H9 (cell line): ENCODE measurements at regions not wholly inside any gene's neighbourhood (a gene's known extent, or its start where the extent isn't known, plus 50 kb on each side); places are given as distances from the start of the nearest gene placed in this dataset.

Experiments
- DNase-seq: peaks from one replicate; pipeline ENCODE4 v3.0.0-alpha.2; 2017
- H2AFZ ChIP-seq: one replicate; pipeline ENCODE4 v1.6.1; 2013; ENCODE audit warnings: mild to moderate bottlenecking, low read length, control low read depth, moderate library complexity
- H2AK5ac ChIP-seq: 2 replicates; pipeline ENCODE4 v1.6.1; 2013; ENCODE audit warnings: low read length, control low read depth, mixed read lengths; ENCODE audit not compliant: insufficient read length
- H2BK120ac ChIP-seq: one replicate; pipeline ENCODE4 v1.6.1; 2013; ENCODE audit warnings: low read depth, mild to moderate bottlenecking, low read length, control low read depth, inconsistent platforms; ENCODE audit not compliant: poor library complexity, severe bottlenecking
- H2BK12ac ChIP-seq: 2 replicates; pipeline ENCODE4 v1.6.1; 2013; ENCODE audit warnings: low read length, control low read depth, mixed read lengths, low read depth; ENCODE audit not compliant: insufficient read length
- H2BK15ac ChIP-seq: 2 replicates; pipeline ENCODE4 v1.6.1; 2013; ENCODE audit warnings: low read depth, low read length, control low read depth
- H2BK20ac ChIP-seq: one replicate; pipeline ENCODE4 v1.6.1; 2013; ENCODE audit warnings: low read depth, mild to moderate bottlenecking, low read length, control low read depth, inconsistent platforms; ENCODE audit not compliant: poor library complexity, severe bottlenecking
- H2BK5ac ChIP-seq: 2 replicates; pipeline ENCODE4 v1.6.1; 2013; ENCODE audit warnings: low read length, control low read depth, mixed read lengths; ENCODE audit not compliant: insufficient read length
- H3K14ac ChIP-seq: 2 replicates; pipeline ENCODE4 v1.6.1; 2013; ENCODE audit warnings: low read length, control low read depth; ENCODE audit not compliant: insufficient read depth
- H3K18ac ChIP-seq: 2 replicates; pipeline ENCODE4 v1.6.1; 2013; ENCODE audit warnings: low read depth, mild to moderate bottlenecking, mixed read lengths, low read length, control low read depth; ENCODE audit not compliant: insufficient read length
- H3K23ac ChIP-seq: 2 replicates; pipeline ENCODE4 v1.6.1; 2013; ENCODE audit warnings: low read length, control low read depth, mixed read lengths, low read depth; ENCODE audit not compliant: insufficient read length
- H3K23me2 ChIP-seq: 2 replicates; pipeline ENCODE4 v1.6.1; 2013; ENCODE audit warnings: low read depth, mild to moderate bottlenecking, mixed read lengths, low read length, control low read depth; ENCODE audit not compliant: insufficient read length, poor library complexity, severe bottlenecking
- H3K27ac ChIP-seq: 2 replicates; pipeline ENCODE4 v1.5.1; 2013; ENCODE audit warnings: low read length, control low read depth, mixed read lengths, low read depth; ENCODE audit not compliant: insufficient read length
- H3K27me3 ChIP-seq: 2 replicates; pipeline ENCODE4 v1.6.1; 2013; ENCODE audit warnings: low read length, control low read depth, inconsistent platforms; ENCODE audit not compliant: insufficient read depth
- H3K4ac ChIP-seq: 2 replicates; pipeline ENCODE4 v1.6.1; 2013; ENCODE audit warnings: low read depth, mild to moderate bottlenecking, control low read depth, inconsistent platforms, low read length, moderate library complexity
- H3K4me1 ChIP-seq: 2 replicates; pipeline ENCODE4 v1.6.1; 2013; ENCODE audit warnings: low read length, control low read depth, inconsistent platforms; ENCODE audit not compliant: insufficient read depth
- H3K4me2 ChIP-seq: 2 replicates; pipeline ENCODE4 v1.6.1; 2013; ENCODE audit warnings: low read length, control low read depth, mixed read lengths; ENCODE audit not compliant: insufficient read length, insufficient read depth
- H3K56ac ChIP-seq: 2 replicates; pipeline ENCODE4 v1.6.1; 2013; ENCODE audit warnings: low read depth, mild to moderate bottlenecking, mixed read lengths, low read length, control low read depth; ENCODE audit not compliant: insufficient read length
- H3K79me1 ChIP-seq: 2 replicates; pipeline ENCODE4 v1.6.1; 2013; ENCODE audit warnings: low read depth, mild to moderate bottlenecking, moderate library complexity, low read length, control low read depth, inconsistent platforms; ENCODE audit not compliant: insufficient read depth, poor library complexity, severe bottlenecking
- H3K79me2 ChIP-seq: 2 replicates; pipeline ENCODE4 v1.6.1; 2013; ENCODE audit warnings: low read length, control low read depth, inconsistent platforms; ENCODE audit not compliant: insufficient read depth
- H3K9ac ChIP-seq: 2 replicates; pipeline ENCODE4 v1.6.1; 2013; ENCODE audit warnings: low read length, control low read depth, mixed read lengths; ENCODE audit not compliant: insufficient read length; ENCODE audit errors: extremely low read depth
- H3K9me3 ChIP-seq: one replicate; pipeline ENCODE4 v1.6.1; 2013; ENCODE audit warnings: low read depth, low read length, inconsistent platforms; ENCODE audit not compliant: control insufficient read depth
- H3T11ph ChIP-seq: one replicate; pipeline ENCODE4 v1.6.1; 2013; ENCODE audit warnings: mild to moderate bottlenecking, low read length, control low read depth, inconsistent platforms
- H4K20me1 ChIP-seq: one replicate; pipeline ENCODE4 v1.6.1; 2013; ENCODE audit not compliant: control insufficient read depth, insufficient read length, insufficient read depth
- H4K5ac ChIP-seq: 2 replicates; pipeline ENCODE4 v1.6.1; 2013; ENCODE audit warnings: low read depth, mild to moderate bottlenecking, mixed read lengths, low read length, control low read depth; ENCODE audit not compliant: insufficient read length
- H4K8ac ChIP-seq: replicated peaks from 2 replicates; pipeline ENCODE4 v1.6.1; 2013; ENCODE audit warnings: low read length, control low read depth, mixed read lengths, low read depth; ENCODE audit not compliant: insufficient read length
- H4K91ac ChIP-seq: 2 replicates; pipeline ENCODE4 v1.6.1; 2013; ENCODE audit warnings: low read depth, mild to moderate bottlenecking, moderate library complexity, mixed read lengths, low read length, control low read depth; ENCODE audit not compliant: insufficient read length
- H3K27ac Mint-ChIP-seq, 3 experiments: 2 replicates in 2 of 3; 3 replicates in 1 of 3; pipeline ENCODE4 v1.8.0; 2020 to 2021; ENCODE audit warnings: mixed read lengths in 3 of 3, mild to moderate bottlenecking in 1 of 3, moderate library complexity in 1 of 3
- H3K27me3 Mint-ChIP-seq: 2 replicates; pipeline ENCODE4 v1.8.0; 2021; ENCODE audit warnings: low read depth, mild to moderate bottlenecking, moderate library complexity, mixed read lengths
- H3K36me3 Mint-ChIP-seq, 3 experiments: 2 replicates in 2 of 3; 3 replicates in 1 of 3; pipeline ENCODE4 v1.8.0; 2020 to 2021; ENCODE audit warnings: low read depth in 3 of 3, mixed read lengths in 3 of 3; ENCODE audit not compliant: insufficient read depth in 1 of 3
- H3K4me1 Mint-ChIP-seq, 2 experiments: 2 replicates each; pipeline ENCODE4 v1.8.0; 2020; ENCODE audit warnings: mixed read lengths in 2 of 2
- H3K4me3 Mint-ChIP-seq, 2 experiments: 2 replicates in 1 of 2; 3 replicates in 1 of 2; pipeline ENCODE4 v1.8.0; 2020 to 2021; ENCODE audit warnings: mild to moderate bottlenecking in 2 of 2, mixed read lengths in 2 of 2, moderate library complexity in 1 of 2
- H3K9me3 Mint-ChIP-seq, 2 experiments: 2 replicates in 1 of 2; 3 replicates in 1 of 2; pipeline ENCODE4 v1.8.0; 2020; ENCODE audit warnings: mild to moderate bottlenecking in 2 of 2, mixed read lengths in 2 of 2, moderate library complexity in 1 of 2
- WGBS: extraction: QIAGEN DNeasy Blood & Tissue Kit; methylation state at CpG from one replicate; pipeline ENCODE4 v1.1.7; 2013; ENCODE audit warnings: missing lambda C conversion rate, low lambda C conversion rate, mixed read lengths; ENCODE audit not compliant: insufficient read length; ENCODE audit errors: extremely low coverage; 5-methylcytosine and 5-hydroxymethylcytosine counted together
- TF ChIP-seq, protein P1 (sequence below): fragments of 200-600 bp; sonication (generic); conservative IDR thresholded peaks from 3 replicates; pipeline ENCODE4 v1.8.0; 2021; ENCODE audit warnings: antibody characterized with exemption, mild to moderate bottlenecking

DNA sequence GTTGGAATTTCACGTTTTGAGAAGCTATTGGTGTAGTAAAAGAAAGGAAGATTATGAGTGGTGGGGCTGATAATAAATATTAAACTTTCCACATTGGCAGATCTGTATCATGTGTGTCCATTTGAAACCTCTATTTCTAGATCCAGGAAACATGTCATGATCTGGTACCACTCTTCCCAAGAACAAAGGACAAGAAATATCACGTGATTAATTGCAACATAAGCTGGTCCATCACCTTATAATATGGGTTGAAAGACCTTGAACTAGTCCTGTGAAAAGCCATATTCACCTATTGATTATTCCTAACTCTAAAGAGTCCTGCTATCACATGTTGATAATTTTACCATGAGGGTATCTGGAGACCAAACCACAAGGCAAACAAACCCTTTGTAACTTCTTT is 335.3 kb upstream of the SMIM21 start:
- Mint-ChIP-seq H3K4me3 (no peak overlapping the region), H3K4me1 (peaks cover 0 to 2% of the 10 kb centered on the region in 2 experiments; a peak in 1 of 4 replicates), H3K36me3 (no peaks in the 10 kb centered on the region), H3K27ac (no peak overlapping the region), H3K9me3 (no peaks in the 10 kb centered on the region; a peak in 1 of 5 replicates), H3K27me3 (no peaks in the 10 kb centered on the region; the same call in 1 of the 2 replicates)
- H2BK120ac ChIP-seq, result no peak overlapping the region
- H3K14ac ChIP-seq, result no peak overlapping the region
- H4K8ac ChIP-seq, result no peak overlapping the region
- H3K79me1 ChIP-seq, result no peaks in the 10 kb centered on the region
- H3K4me1 ChIP-seq, result no peaks in the 10 kb centered on the region
- H3K27ac ChIP-seq, result no peak overlapping the region
- no peaks in the 10 kb centered on the region for H4K20me1 ChIP-seq
- H3K4me2 ChIP-seq, result no peak overlapping the region
- no peaks in the 10 kb centered on the region for H3K23me2 ChIP-seq
- H2BK20ac ChIP-seq, result no peak overlapping the region
- DNase-seq, result no peak
- no peak overlapping the region for H2AK5ac ChIP-seq
- no peak overlapping the region for H3K56ac ChIP-seq
- no peak overlapping the region for H4K91ac ChIP-seq
- H2BK15ac ChIP-seq, result no peak overlapping the region
- no peak overlapping the region for H2AFZ ChIP-seq
- no peaks in the 10 kb centered on the region for H3K79me2 ChIP-seq
- H4K5ac ChIP-seq, result no peak overlapping the region
- no peaks in the 10 kb centered on the region for H3K9me3 ChIP-seq
- H3K27me3 ChIP-seq, result no peaks in the 10 kb centered on the region
- TF ChIP-seq, protein P1, sequence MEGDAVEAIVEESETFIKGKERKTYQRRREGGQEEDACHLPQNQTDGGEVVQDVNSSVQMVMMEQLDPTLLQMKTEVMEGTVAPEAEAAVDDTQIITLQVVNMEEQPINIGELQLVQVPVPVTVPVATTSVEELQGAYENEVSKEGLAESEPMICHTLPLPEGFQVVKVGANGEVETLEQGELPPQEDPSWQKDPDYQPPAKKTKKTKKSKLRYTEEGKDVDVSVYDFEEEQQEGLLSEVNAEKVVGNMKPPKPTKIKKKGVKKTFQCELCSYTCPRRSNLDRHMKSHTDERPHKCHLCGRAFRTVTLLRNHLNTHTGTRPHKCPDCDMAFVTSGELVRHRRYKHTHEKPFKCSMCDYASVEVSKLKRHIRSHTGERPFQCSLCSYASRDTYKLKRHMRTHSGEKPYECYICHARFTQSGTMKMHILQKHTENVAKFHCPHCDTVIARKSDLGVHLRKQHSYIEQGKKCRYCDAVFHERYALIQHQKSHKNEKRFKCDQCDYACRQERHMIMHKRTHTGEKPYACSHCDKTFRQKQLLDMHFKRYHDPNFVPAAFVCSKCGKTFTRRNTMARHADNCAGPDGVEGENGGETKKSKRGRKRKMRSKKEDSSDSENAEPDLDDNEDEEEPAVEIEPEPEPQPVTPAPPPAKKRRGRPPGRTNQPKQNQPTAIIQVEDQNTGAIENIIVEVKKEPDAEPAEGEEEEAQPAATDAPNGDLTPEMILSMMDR, result no peak
- no peak overlapping the region for H2BK12ac ChIP-seq
- H3K23ac ChIP-seq, result no peak overlapping the region
- H3T11ph ChIP-seq, result no peak overlapping the region
- H2BK5ac ChIP-seq, result no peak overlapping the region
- H3K4ac ChIP-seq, result no peak overlapping the region
- no peak overlapping the region for H3K18ac ChIP-seq
- no peak overlapping the region for H3K9ac ChIP-seq
- WGBS, result no CpG with 5 or more reads among the region's 2 CpGs
